HG03460 (cell line): ENCODE measurements at regions not wholly inside any gene's neighbourhood (a gene's known extent, or its start where the extent isn't known, plus 50 kb on each side); places are given as distances from the start of the nearest gene placed in this dataset.
"Not testable (repeated sequence)": the region's sequence is repeated elsewhere in the genome, so short reads cannot be mapped to it uniquely, and the experiment has no call there.

Experiments
- ATAC-seq: cut with Tn5 transposase; IDR thresholded peaks from one replicate; pipeline ENCODE4 v1.9.1; 2021; ENCODE audit not compliant: unreplicated experiment

DNA sequence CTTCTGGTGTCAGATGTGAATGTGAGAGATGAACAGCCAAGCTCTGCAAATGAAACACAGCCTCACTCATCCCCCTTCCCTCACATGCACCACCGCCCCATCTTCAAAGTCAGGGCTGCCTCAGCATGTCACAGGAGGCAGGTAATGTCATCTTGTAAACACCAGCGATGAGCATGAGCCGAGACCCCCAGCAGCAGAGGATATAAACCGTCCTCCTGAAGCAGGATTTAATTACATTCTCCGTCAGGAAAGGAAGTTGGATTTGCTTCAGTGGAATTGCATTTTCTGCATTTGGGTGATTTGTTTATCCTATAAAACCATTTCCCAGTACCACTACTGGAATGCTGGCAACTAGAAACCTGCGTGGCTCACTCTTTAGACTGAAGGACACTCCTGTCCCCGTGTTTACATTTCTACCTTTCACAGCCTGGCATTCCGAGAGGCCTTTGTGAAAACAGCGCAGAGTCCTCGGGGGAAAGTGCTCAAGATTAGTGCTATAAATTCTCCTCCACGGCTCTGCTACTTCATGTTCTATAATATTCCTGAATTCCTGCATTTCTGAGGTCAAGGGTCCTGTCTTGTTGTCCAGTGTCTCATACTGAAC, 619.2 kb downstream of the IRS1 start:
- ATAC-seq: no peak

DNA sequence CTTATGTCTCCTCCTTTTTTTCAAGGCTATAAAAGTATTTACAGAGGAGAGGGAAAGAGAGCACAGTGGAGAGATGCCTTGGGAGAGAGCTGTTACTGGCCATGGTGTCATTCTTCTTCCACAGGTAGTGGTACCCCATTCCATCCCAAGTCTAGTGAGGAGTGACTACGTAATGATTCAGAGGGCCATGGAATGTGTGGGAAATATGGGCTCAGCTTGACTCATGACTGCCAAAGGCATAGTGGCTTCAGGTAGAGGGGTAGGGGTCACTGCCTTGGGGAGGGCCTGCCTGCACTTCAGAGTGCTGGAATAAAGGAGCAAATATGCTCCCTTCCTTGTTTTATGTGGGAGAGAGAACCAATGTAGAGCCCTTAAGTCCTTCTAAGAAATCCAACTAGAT, 620.6 kb downstream of the IRS1 start:
- ATAC-seq: no peak

DNA sequence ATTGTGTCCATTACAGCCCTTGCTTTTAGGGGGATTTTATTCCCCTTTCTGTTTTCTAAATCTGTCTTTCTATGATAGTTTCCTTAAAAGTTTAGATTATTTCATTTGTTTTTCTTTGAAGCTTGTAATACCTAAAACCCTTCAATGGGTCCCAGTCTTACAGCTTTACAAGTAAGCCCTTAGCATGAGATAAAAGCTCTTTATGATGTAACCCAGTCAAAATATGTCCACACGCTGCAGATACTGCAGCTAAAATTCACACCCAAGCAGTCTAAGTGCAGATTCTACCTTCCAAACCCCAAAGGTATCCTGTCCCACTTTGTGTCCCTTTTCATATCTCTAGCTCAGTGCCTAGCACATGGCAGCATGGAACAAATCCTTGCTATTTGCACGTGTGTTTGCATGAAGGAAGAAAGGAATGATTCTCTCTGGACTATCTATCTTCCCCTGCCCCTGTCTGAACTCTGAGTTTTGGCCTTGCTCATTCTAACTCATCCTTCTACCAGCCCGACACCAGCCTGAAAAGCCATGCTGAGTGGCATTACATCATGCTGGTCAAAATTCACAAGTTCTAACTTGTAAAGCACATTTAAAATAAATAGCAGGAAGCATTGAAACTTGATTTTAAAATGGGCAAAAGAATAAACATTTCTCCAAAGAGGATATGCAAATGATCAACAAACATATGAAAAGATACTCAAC, 623.2 kb downstream of the IRS1 start:
- ATAC-seq: no peak

DNA sequence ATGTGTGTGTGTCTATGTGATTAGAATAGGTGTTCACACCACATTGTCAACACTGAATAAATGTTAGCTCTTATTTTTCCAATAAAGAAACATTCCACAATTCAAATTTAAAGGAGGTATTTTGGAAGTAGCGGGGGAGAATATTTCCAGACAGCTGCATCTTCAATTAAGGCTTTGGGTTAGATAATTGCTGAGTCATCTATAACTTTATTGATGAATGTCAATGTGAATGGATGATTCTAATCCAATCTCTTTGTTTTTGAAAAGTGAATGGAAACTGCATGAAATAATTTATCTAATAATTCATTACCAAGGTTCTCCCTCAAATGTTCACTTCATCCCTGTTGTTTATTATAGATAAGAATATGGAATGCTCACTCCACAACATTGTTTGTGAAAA, 625.2 kb downstream of the IRS1 start:
- no peak for ATAC-seq

DNA sequence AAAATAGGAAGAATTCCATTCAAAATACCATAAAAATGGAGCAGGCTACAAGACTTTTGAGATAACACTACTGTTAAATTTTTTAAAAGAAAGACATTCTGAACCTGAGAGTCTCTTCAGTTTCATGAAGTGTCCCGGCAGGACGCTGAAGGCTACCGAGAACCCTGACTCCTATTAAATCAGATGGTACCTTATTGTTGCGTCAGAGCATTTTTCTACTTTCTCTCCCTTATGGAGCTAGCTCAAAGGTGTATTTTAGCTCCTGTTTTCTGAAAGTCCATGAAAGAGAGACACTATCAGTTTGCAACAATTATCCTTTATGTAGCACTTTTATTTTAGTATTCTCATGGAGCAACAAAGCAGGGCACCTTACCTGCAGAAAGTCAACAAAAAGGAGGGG, 626.7 kb downstream of the IRS1 start:
- ATAC-seq: no peak

DNA sequence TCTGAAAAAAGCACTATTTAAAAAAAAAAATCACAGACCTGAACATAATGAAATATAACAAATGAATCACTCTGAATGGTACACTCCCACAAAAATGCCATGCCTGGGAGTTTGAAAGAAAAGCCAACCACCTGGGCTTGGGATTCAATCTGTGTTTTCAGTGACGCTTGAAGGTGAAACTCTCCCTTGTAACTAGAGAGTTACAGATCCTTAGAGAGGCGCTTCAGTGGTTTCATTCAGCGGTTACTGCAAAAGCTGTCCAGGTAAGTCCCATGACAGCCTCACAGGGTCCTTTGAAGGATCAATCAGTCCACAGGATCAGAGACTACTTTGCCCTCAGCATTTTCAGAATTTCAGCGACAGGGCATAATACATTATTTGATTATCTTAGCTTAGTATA, 627.3 kb downstream of the IRS1 start:
- no peak for ATAC-seq

DNA sequence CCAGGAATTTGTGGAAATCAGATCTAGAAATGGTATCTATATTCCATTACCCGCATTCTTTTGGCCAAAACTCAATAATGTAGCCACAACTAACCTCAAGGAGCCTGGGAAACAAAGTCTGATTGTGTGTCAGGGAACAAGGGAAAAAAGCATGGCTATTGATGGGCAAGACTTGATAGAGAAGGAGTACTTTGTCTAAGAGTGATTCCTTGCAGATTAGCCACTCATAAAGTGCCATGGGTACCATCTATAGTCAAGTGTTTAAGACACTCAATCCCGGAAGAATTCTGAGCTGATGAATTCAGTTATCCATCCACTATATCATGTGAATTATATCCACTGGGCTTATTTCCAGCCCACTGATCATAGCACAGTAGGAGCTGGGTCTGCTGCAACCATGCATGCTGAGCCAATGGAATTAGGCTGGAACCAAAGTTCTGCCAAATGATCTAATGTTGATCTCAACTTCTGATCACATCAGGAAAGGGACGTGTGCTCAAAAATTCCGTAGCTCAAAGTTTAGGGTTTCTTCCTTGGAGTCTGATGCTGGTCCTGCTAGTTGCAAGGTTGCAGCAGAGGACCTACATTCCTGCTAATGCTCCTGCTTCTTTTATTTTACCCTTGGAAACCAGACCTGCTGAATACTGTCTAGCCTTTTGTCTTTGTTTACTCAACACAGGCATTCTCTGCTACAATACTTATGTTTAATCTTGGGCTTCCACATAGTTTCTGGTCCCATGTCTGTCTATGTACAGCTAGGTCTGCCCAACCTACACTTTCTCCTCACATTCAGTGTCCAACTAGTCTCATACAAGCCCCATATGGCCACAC, 629.7 kb downstream of the IRS1 start:
- ATAC-seq: no peak

DNA sequence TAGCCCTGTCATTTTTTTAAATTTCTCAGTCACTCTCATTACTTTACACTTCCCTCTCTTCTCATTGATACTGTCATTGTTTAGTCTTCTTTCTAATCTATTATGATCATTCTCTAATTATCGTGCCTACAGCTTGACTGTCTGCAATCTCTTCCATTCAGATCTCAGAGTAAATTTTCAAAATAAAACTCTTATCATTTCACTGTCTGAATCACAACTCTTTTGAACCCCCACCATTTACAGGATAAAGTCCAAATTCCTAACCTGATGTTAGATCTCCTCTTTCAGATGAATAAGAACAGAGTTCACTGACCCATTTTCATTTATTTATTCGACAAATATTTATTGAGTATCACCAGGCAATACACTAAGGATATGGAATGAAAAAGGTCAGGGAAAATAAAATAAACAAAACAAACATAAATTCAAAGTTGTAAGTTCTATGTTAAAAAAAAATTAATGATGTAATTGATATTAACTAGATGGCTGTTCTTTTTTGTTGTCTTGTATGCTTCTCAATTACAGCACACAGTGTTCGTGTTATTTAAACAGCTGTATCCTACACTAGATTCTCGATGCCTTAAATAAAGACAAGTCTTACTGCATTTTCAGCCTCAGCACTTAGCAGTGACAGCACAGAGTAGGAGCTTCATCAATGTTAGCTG, 631.0 kb downstream of the IRS1 start:
- no peak for ATAC-seq

DNA sequence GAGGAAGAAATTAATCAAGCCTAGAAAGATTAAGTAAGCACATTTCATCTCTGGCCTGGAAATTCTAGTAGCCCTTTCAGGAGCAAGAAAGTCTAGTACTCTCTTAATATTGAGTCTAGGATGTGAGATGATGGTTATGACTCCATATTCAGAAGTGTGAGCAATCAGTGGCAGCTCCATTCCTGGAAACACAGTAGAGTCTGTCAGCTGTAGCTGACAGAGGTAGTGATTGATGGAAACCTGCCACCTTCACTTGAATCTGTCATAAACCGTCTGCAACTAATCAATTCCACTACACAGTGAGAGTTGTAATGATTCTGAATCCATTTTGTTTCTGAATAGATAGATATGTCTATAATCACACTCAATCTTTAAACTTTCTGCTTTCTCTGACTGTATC, 635.1 kb downstream of the IRS1 start:
- no peak for ATAC-seq

DNA sequence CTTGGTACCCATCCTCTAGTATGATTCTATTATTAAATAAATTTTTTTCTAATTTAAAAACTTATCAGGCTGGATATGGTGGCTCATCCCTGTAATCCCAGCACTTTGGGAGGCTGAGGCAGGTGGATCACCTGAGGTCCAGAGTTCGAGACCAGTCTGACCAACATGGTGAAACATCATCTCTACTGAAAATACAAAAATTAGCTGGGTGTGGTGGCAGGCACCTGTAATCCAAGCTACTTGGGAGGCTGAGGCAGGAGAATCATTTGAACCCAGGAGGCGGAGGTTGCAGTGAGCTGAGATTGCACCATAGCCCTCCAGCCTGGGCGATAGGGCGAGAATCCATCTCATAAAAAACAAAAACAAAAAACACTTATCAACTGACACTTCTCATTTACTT, 639.0 kb downstream of the IRS1 start:
- ATAC-seq: not testable (repeated sequence)

DNA sequence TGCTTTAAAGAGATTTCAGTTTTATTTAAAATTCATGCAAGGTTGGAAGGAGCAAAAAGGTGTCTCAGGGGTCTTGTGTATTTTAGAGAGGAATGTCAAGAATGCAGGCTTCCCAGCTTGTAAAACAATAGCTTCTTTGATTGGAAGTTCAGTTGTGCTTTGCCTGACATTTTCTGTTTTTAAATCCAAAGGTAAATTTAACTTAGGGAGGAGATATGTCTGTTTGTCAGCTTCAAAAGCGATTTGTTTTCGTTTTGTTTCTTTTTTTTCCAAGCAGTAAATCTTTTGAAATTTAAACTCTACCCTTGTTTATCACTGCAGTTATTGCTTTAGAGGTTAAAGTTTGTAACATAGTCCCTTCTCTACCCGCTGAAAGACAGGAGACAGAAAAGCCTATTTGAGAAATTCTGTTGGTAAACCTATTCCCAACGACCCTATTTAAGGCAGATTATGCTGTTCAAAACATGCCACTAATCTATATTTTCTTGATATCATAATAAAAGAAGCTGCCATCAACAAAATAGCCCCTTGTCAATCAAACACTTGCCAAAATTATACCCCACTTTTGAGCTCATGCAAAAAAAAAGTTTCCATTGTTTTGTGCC, 639.6 kb downstream of the IRS1 start:
- ATAC-seq: no peak

DNA sequence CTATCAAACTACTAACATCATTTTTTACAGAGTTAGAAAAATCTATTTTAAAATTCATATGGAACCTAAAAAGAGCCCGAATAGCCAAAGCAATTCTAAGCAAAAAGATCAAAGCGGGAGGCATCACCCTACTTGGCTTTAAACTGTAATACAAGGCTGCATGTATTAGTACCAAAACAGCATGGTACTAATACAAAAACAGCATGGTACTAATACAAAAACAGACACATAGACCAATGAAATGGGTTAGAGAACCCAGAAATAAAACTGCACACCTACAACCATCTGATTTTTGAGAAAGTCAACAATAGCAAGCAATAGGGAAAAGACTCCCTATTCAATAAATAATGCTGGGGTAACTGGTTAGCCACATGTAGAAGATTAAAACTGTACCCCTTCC, 640.7 kb downstream of the IRS1 start:
- ATAC-seq: no peak

DNA sequence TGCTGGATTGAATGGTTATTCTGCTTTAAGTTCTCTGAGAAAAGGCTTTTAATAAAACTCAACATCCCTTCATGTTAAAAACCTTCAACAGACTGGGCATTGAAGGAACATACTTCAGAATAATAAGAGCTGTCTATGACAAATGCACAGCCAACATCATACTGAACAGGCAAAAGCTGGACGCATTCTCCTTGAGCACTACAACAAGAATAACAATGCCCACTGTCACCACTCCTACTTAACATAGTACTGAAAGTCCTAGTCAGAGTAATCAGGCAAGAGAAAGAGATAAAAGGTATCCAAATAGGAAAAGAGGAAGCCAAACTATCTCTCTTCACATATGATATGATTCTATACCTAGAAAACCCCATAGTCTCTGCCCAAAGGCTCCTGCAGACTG, 641.4 kb downstream of the IRS1 start:
- no peak for ATAC-seq

DNA sequence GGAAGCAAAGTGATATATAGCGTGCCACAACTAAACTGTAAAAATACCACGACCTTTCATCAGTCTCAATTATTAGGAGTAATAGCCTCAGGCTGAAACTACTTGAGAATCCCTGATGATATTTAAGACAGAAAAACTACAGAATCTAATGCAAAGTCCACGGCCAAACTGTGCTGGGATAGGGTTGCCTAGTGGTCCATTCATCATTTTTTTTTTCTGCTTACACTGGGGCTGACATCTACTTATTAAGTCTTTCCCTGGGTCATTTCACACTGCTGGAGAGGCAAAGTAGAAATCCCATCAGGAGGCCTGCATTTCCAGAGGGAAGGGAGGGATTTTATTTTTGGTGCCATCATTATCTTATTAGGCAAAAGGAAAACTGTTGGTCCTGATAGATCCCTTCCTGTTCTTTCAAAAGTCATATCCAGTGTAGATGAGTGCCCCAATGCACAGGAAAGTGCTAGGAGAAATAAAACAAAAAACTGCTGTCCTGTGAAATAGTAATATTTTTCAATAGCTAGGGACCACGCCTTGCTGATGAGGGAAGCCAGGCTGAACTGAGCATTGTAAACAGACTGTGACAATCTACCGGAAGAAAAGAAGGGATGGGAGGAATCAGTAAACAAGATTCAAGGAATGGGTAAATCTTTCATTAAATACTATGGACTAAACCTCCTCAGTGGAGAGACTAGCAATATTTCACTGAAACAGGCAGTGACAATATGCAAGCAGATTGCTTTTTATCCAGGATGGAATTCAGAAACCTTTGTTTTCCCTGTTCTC, 644.3 kb downstream of the IRS1 start:
- no peak for ATAC-seq

DNA sequence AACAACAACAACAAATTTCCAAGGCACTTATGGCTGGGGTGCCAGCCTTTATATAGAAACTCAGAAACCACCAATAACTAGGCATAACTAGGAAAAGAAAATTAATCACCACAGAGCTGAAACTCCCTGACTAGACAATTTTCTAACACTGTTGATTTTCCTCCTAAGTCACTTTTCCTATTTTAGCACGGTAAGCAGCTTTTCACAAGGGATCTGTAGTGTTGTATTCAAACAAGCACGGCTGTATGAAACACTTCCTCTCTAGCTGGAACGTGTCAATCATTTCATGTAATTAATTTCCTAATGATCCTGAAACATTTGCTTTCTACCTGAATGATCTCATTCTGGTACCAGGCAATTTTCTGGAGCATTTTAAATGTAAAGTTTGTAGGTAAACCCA, 645.0 kb downstream of the IRS1 start:
- ATAC-seq: no peak

DNA sequence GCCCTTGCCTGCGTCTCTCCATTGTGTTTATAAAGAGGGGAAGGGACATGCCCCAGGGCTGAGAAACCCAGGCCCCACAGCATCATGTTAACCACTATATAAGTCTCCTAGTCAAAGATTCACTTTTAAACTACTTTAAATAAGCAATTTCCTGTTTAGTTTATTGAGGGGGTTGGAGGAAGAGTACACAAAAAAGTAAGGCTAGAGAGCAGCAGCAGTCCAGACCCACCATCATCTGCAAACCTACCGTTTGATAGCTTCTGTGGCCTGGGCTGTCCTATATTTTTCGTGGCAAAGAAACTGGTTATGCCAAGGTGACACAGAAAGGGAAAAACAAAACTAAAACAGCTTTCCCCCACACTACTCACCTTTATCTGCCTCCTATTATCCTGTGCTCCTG, 646.1 kb downstream of the IRS1 start:
- no peak for ATAC-seq

DNA sequence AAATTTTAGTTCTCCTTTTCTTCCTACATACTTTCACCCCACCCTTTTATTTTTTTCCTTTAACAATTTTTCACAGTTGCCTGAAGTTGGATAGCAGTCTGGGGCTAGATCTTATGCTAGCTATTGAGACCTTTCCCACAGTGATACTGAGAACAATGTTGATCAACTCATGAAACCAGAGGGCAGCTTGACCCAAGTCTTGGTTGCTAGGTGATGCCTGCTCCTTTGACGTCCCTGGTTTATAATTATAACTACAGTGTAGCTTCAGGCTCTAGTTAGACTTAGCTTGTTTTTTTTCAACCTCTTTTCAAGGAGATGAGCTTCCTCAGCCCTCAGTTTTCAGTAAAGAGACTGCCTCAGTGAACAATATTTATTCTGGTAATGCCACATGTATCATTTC, 648.5 kb downstream of the IRS1 start:
- no peak for ATAC-seq

DNA sequence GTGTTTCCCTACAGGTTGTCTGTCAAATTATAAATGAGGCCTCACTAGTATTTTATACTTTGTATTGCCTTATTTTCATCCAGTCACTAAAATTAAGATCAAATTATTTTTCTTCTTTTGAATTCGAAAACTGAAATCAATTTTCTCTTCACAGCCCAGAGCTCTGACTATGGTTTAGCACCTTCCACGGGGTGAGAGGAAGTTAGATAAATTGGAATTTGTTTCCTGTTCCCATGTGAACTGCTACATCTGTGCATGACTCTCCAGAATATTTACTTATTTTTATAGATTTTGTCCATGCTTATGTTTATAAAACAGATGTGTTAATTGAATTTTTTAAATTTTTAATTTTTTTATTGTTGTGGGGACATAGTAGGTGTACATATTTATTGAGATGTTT, 656.5 kb downstream of the IRS1 start:
- no peak for ATAC-seq

DNA sequence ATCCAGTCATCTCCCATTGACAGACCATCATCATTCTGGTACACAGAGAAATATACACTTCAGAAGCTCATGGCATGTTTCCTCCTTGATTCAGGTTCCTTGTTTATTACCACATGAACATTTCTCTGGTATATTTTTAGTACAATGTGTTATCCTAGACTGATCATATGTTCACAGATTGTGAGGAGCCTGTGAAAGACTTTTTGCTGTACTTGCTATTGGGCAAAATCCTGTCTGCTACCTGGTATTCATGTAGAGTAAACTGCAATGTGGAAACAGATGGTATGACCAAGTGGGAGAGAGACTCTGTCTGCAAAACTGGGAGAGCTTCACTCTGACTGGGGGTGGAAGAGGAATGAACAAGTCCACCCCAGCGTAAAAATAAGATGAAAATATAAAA, 657.2 kb downstream of the IRS1 start:
- no peak for ATAC-seq

DNA sequence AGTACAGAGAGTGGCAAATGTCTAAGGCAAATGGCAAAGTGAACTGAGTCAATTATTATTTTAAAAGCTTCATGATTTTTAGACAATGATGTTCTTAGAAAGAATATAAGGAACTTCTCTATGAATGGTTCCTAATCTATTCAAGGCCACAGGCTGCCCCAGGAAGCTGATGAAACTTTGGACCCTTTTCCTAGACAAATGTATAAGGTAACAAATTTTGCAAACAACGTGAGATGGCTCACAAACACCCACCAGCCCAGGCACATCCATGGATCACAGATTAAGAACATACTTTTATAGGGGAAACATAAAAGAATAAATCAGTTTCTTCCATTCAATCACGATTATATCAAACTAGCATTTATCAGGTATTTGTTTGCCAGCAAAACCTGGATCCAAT, 659.0 kb downstream of the IRS1 start:
- ATAC-seq: no peak

DNA sequence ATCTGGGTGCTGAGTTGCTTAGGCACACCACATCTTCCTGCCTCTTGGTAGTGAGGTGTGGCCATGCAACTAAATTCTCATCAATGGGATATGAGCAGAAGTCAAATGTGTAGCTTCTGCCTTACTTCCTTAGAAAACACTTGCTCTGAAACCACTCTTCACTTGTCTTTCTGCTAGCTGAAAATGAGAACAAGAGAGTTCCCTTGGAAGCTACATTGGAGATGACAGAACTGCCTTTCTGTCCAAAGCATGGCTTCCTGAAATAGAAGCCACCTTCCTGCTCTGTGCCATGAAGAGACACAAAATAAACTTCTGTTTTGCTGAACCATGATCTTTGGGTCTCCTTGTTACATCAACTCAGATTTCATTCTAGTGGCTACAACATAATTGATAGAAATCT, 659.9 kb downstream of the IRS1 start:
- ATAC-seq: no peak
